Dedifferentiated amniotic fluid mesenchymal stem cell (primary cell): ENCODE measurements at regions not wholly inside any gene's neighbourhood (a gene's known extent, or its start where the extent isn't known, plus 50 kb on each side); places are given as distances from the start of the nearest gene placed in this dataset.
"Not testable (repeated sequence)": the region's sequence is repeated elsewhere in the genome, so short reads cannot be mapped to it uniquely, and the experiment has no call there.

Experiments used
- DNase-seq: peaks from one replicate; pipeline ENCODE4 v3.0.0-alpha.2; 2016; ENCODE audit errors: extremely low spot score

DNA sequence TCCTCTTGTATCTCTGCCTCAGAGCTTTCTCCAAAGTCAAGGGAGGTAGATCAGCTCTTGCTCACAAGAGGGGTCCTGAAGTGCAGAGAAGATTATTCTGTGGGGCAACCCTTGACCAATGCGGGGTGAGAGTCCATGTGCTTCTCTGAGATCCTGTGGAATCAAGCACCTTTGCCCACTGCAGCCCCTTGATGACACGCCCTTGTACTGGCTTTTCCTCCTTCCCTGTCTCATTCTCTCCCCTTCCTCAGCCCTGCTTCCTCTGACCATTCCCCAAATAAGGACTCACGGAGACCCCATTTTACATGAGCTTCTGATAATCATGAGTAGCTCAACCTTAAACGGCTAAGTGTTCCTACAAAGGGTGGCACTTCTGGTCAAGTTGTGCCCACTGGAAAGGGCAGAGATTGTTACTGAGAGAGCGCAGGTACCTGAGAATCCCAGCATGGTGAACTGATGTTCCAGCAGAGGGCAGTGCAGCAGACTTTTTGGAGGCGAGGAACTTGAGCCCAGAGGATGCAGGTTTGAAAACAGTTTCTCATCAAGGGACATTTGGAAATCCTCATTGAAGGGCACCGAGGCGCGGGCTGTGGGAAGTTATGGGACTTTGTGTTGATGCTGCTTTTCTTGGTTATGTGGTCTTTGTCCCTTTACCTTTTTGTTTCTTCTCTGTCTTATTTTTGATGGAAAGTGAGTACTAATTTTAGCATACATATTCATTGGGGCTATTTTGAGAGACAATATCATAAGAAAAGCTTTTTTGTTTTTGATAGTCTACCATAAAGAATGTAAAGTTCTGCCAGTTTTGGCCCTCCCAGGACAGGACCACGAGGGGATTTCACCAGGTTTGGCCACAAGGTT is 201.3 kb downstream of the RBM46 start:
- peak; percentile 56 for DNase-seq

DNA sequence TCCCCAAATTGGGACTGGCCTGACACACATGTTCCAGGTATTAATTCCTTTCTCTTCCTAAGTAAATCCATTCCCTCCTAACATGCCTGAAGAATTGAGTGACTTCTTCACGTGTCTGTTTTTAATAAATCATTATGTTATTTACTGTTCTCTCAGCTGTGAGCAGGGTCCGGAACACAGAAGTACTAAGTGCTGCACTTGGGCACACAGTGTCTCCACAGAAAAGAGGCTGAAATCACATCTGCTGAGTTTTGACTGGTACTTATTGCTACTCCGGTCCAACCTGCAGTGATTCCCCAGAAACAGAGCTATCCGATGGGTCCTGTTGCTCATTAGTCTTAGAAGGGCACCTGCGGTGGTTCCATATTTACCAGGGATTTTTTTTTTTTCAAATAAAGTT is 202.6 kb downstream of the RBM46 start:
- DNase-seq, result no peak

DNA sequence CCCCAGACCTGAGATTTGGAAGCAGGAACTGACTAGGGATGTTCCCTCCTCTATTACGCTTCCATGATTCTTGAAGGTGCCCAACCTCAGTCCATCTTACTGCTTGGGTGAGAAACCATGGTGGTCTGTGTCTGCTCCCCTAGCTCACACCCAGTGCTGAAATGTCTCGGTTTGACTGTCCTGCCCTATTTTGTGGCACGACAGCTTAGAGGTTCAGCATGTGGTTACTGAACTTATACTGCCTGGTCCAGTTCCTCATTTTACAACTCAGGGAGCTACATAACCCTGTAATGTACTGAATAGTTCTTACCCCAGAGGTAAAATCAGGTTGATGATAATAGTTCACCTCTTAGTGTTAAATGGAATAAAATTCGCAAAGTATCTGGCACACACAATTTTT is 203.1 kb downstream of the RBM46 start:
- DNase-seq, result no peak

DNA sequence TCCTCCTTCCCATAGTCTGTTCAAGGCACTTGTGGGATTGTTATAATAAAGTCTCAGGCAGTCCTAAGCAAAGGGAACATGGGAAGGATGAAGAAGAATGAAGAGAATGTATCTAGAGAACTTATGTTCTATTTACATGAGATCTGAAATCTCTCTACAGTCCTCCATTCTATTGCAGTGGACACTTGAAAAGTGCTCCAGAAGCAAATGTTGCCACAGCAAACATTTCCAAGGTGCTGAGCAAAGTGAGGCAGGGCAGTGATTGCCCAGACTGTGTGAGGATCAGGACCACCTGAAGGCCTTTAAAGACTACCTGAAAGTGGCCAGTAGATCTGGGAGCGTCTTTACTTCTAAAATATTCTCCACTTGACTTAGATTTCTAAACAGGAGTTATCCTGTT is 203.5 kb downstream of the RBM46 start:
- DNase-seq, result no peak

DNA sequence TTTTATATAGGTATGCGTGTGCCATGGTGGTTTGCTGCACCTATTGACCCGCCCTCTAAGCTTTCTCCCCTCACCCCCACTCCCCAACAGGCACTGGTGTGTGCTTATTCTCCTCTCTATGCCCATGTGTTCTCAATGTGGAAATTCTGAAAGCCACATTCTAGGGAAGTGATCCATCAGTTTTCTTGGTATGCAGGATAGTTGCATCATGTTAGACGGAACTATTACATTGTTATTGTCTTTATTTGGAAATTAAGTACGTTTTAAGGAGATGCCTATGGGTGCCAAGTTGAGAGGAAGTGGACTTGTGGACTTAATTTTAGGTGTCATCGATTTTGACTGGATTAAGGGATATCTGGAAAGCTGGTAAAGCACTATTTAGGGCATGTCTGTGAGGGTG is 204.6 kb downstream of the RBM46 start:
- peak; percentile 31 for DNase-seq

DNA sequence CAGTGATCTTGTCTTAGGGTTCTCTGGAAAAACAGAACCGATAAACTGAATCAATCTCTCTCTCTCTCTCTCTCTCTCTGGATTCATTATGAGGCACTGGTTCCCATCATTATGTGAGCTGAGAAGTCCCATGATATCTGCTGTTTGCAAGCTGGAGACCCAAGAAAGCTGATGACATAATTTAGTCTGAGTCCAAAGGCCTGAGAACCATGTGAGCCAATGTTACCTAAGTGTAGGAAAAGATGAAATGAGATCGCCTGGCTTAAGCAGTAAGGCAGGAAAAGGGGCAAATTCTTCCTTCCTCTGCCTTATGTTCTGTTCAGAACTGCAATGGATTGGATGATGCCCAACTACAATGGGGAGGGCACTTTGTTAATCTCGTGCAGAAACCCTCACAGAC is 207.4 kb downstream of the RBM46 start:
- DNase-seq, result no peak

DNA sequence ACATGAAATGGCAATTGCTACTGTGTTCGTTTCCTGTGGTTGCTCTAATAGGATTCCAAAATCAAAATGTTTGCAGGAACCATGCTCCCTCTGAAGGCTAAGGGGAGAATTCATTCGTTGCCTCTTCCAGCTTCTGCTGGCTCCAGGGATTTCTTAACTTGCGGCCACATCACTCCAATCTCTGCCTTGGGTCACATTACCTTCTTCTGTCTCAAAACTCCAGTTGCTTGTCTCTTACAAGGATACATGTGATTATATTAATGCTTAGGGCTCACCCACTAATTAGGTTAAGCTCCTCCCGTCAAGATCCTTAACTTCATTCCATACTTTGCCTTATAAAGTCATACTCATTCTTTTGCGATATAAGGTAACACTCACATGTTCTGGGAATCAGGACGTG is 208.4 kb downstream of the RBM46 start:
- no peak for DNase-seq

DNA sequence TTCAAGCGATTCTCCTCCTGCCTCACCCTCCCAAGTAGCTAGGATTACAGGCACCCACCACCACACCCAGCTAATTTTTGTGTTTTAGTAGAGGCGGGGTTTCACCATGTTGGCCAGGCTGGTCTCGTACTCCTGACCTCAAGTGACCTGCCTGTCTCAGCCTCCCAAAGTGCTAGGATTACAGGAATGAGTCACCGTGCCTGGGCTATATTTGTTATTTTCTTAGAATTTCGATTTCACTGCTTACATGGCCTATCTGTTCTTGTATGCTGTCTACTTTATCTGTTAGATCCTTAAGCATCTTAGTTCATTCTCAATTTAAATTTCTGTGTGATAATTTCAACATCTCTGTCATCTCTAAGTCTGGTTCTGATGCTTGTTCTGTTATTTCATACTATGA is 210.6 kb upstream of the NPY2R start:
- DNase-seq, result not testable (repeated sequence)

DNA sequence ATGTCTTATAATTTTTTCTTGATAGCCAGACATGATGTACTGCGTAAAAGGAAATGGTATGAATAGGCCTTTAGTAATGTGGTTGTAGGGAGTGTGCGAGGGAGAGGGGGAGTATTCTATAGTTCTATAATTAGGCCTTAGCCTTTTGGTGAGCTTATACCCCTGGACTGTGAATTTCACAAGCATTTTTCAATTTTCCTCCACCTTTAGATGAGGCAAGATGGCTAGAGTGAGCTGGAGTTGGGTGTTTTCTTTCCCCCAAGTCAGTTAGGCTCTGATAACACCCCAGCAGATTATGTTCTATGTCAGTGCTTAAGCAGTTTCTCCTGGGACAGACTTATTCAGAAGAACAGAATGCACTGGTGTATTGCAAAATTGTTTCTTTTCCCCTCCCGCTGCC is 210.2 kb upstream of the NPY2R start:
- no peak for DNase-seq

DNA sequence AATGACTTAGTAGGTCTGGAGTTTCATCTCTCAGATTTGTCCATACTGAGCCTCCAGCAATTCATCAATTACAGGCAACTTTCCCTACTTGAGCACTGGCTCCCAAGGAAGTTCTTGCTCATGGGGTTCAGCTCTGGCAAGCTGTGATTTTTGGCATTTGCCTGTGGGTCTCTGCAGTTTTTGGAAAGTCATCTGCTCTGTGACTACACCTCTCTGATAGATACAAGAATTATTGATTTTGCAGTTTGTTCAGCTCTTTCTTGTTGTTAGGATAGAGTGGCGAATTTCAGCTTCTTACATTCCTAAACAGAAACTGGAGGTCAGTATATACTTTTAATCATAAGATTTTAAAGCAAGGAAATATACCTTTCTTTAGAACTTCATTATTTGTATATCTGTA is 209.7 kb upstream of the NPY2R start:
- DNase-seq, result no peak

DNA sequence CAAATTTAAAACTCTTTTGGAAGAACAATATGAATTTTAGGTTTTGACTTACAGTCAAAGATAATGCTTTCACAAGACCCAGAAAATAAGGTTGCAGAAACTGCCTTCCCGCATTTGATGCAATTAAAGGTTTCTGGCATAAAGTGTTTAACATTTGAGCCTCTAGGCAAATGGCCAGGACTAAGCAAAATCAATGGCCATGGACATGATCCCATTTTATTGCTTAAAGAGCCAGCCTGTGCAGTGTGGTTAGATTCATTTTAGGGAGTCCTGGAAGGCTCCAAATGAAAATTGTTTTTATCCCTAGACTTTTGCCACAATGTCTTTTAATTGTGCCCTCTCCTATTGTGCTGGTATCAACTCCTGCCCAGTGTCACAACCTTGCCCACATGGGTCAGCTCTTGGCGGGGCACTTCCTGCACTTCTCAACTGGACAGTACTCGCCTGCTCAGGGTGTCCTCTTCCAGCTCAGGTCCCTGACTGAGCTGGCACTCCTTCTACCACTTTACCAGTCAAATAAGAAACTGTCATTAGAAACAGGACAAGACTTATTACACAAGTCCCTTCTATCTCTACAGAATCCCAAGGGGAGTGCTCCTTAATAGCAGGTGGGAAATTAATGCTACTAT is 208.4 kb upstream of the NPY2R start:
- DNase-seq, result no peak

DNA sequence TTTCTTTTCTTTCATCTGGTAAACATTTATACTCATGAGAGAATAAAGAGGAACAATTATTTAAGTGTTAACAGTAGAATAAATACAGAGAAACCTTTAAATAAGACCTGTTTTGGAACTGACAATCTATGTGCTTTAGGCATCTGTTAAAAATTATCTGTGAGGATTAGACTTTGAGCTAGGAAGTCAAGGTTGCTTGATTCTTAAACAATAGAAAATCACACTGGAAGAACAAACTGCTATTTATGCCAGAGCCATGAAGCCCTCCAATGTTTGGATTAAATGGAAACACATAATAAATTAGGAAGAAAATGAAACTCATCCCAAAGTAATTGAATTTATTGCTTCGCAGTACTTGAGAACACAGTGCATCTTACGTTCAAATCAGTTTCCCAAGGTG is 207.2 kb upstream of the NPY2R start:
- no peak for DNase-seq

DNA sequence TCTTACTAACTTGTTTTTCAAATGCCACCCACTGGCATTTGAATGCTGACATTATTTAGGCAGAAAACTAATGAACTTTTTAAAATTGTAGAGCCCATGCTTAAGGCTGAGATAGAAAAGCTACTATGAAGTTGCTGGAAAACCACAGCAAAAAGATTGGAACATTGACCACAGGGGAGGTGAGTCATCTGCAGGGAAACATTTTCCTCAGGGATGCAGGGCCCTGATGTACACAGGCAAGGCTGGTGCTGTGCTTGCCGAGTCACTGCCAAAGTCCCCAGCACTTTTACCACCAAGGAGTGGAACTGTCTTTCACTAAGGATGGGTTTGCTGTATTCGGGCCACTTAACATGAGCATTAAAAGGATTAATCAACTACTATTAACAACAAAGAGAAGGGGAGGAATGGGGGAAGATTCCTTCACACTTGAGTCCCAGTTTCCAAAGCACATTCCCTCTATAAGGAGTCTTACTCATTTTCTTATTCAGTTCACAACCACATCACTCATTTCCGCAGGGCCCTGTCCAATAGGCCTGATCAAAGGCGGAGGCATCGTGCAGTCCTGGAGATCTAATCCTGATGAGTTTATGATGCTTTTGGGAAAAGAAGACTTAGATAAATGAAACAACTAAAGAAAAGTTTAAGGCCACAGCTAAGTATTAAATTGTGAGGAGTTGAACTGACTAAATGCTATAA is 202.9 kb upstream of the NPY2R start:
- no peak for DNase-seq

DNA sequence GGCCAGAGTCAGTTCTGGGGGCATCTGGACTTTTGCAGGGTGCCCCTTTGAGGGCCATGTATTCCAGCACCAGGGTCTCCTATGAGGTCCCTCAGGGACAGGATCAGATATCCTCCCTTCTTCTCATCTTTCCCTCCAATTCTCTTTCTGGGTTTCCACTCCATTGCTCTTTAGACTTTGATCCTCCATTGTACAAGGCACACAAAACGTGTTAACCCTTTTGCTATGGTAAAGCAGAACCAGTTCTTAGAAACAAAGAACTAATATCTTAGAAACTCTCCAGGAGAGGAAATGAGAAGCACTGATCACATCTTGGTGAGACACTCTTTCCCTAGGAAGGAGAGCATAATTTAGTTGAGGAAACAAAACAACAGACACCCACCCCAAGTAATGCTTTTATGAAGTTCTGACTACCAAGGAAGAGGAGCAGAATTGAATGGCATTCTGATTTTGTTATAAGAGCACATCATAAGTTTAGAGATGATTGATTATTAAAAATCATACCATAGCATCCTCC is 200.7 kb upstream of the NPY2R start:
- DNase-seq, result no peak

DNA sequence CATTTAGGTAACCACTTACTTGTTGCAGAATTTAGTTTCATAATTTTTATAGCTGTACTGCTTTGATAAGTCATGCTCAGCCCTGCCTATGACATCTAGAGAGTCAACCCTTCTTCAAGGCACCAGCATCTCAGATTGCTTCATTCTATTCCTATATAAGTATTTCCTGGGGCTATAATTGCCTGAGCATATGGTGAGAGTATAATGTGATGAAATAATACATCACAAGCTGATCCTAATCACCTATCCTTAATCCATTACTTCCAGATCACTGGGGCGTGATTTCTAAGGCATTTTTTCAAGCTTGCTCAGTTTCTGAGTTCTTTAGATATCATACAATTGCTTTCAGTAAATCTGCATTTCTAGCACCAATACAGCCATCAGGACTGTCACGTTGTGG is 200.0 kb upstream of the NPY2R start:
- no peak for DNase-seq

DNA sequence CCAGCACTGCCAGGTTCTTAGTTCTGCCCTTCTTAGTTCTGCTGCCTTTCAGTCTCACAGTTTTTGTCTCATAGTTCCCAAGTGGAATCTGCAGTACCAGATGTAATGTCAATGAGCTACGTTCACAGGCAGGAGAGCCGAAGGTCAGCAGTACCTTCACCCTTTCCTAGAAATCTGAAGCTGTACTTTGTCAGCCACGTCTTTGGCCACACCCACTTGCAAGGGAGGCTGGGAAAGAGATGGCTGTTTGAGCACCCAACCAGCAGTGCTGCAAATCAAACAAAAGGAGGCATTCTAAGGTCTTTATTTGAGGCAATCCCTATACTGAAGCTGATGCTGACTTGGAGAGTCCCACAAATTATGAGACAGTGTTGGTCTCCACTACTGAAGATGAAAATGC is 199.1 kb upstream of the NPY2R start:
- no peak for DNase-seq

DNA sequence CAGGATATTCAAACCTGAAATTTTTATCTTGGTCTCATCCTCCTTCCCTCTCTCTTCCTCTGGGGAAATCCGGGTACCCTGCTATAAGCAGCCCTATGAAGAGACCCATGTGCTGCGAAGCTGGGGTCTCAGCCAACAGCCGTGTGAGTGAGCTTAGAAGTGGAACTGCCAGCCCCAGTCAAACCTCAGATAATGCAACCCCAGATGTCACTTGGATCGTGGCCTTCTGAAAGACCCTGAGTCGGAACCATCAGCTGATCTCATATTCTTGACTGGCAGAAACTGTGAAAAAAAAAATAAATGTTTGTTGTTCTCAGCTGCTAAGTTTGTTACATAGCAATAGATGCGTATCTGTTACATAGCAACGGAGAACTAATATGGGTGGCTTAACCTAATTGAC is 198.1 kb upstream of the NPY2R start:
- no peak for DNase-seq

DNA sequence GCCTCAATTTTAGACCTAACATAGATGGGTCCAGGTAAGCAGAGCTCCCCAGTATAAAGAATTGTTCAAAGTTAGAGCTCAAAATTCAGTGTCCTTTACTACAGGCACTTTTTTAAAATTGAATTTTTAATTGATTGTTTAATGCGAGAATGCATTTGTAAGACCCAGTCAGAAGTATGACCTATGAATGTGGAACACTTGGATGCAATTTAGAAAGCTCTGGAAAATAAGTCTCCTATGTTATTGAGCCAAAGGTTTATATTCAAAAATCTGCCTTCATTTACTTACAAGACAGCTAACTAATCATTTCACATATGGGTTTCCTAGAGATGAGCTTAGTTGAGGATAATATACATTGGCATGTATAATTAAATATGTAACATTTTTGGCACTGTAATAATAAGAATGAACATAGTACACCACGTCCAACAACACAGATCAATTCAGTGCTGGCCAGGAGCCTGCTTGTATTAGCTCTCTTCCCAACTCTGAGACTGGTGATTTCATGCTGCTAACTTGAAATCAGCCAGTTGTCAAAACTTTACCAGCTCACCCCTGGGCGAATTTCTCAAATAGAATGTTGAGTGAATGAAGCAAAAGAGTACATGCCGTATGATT is 197.2 kb upstream of the NPY2R start:
- DNase-seq, result no peak

DNA sequence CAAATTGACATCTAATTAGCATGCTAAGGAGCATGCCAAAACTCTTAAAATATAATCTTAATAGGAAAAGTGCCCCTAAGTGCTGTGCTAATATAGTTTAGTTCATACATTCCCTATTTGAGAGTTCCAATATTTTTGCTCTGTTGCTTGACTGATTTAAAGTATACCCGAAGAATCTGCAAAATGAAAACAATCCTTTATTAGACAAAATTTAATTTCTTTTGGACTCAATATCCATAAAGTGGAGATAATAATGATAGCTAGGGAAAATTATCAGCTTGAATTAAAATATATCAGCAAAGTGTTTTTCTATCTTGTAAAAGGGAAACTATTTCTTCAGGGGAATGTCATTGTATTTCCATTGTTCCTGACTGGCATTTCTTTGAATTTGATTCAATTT is 196.0 kb upstream of the NPY2R start:
- DNase-seq, result no peak

DNA sequence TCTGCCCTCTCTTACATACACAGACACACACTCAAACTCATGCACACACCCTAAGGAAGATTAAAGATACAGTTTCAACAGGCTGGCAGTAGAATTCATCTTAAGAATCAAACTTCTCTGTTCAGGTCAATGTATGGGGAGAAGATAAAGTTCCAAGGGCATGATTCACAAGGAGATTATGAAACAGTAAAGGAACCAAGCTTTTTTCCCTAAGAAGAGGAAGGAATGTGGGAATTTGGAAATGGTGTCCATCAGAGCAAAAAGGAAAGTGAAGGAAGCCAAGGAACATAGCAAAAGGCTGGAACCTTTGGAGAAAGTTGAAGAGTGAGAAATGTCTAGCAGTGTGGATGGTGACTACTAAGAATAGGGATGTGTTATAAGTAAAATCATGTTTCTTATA is 191.0 kb upstream of the NPY2R start:
- DNase-seq, result no peak

DNA sequence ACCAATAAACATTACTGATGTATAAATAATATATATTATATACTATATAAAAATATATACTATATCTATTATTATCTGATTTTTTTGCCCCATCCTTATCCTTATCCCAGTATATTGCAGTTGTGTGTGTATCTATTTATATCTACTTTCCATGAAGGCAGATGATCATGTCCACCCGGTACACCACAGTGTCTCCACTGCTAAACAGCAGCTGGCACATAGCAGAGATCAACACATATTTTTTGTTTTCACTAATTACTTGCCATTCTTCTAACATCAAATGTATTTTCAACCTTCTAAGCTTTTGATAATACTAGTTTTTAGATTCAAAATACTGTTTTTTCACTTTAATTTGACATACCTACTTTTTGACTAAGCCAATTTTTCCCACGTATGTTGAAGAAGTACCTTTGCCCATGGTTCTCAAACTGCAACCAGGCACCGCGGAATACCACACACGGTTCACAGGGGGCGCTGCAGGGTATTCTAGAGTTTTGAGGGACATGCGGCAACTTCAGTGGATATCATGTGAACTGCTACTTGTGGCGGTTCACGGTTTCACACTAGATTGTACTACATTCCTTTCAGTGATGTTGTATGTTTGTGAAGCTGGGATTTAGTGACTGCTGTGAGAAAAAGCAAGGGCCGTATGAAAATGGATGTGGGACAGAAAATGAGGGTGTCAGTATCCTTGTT is 182.5 kb upstream of the NPY2R start:
- DNase-seq, result no peak

DNA sequence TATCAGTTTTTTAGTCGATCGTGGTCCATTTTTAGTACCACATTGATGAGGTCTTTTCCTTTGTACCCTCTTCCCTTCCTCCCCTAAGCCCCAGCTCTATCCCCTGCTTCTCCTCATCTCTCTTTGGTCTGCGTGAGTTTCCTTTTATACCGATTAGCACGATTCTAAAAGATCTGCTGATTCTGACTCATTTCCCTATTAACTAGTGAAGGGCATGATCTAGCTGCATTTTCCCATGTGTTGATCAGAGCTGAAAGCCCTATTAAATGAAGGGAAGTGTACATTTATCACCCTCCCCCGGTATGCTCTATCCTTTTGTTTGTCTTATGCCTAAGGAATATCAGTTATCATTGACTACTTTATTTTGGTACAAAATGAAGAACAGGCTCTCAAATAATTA is 181.7 kb upstream of the NPY2R start:
- no peak for DNase-seq
